Trophoblast cell (in vitro differentiated cells and primary cell): ENCODE measurements at regions not wholly inside any gene's neighbourhood (a gene's known extent, or its start where the extent isn't known, plus 50 kb on each side); places are given as distances from the start of the nearest gene placed in this dataset.
"Not testable (repeated sequence)": the region's sequence is repeated elsewhere in the genome, so short reads cannot be mapped to it uniquely, and the experiment has no call there.

Source experiments
- DNase-seq, 2 donors: peaks; one replicate each; pipeline ENCODE4 v3.0.0-alpha.2; 2016
- H2AFZ ChIP-seq: 2 replicates; pipeline ENCODE4 v1.6.1; 2013; ENCODE audit warnings: low read length, moderate library complexity, mild to moderate bottlenecking; ENCODE audit not compliant: insufficient read depth, poor library complexity
- H2AK5ac ChIP-seq: 2 replicates; pipeline ENCODE4 v1.6.1; 2013; ENCODE audit warnings: mild to moderate bottlenecking, low read length
- H2BK120ac ChIP-seq: 2 replicates; pipeline ENCODE4 v1.6.1; 2013; ENCODE audit warnings: low read length, mild to moderate bottlenecking, moderate library complexity; ENCODE audit not compliant: insufficient read depth, poor library complexity
- H2BK12ac ChIP-seq: 2 replicates; pipeline ENCODE4 v1.6.1; 2013; ENCODE audit warnings: mild to moderate bottlenecking, low read length, moderate library complexity
- H2BK5ac ChIP-seq: 2 replicates; pipeline ENCODE4 v1.6.1; 2013; ENCODE audit warnings: low read length, low read depth, moderate library complexity, mild to moderate bottlenecking; ENCODE audit not compliant: poor library complexity
- H3K14ac ChIP-seq: 2 replicates; pipeline ENCODE4 v1.6.1; 2013; ENCODE audit warnings: mild to moderate bottlenecking, low read length
- H3K18ac ChIP-seq: 2 replicates; pipeline ENCODE4 v1.6.1; 2013; ENCODE audit warnings: mild to moderate bottlenecking, low read length
- H3K23ac ChIP-seq: 2 replicates; pipeline ENCODE4 v1.6.1; 2013; ENCODE audit warnings: low read length
- H3K27ac ChIP-seq: 2 replicates; pipeline ENCODE4 v1.5.1; 2013; ENCODE audit warnings: low read depth, mild to moderate bottlenecking, inconsistent platforms, low read length, moderate library complexity
- H3K27me3 ChIP-seq: 2 replicates; pipeline ENCODE4 v1.6.1; 2013; ENCODE audit warnings: inconsistent platforms, mild to moderate bottlenecking, low read length, moderate library complexity; ENCODE audit not compliant: insufficient read depth
- H3K36me3 ChIP-seq, 2 experiments: 1 replicate in 1 of 2; 2 replicates in 1 of 2; pipeline ENCODE4 v1.6.1; 2013; ENCODE audit warnings: low read length in 2 of 2, mild to moderate bottlenecking in 2 of 2, moderate library complexity in 1 of 2; ENCODE audit not compliant: insufficient read depth in 2 of 2, control insufficient read depth in 1 of 2
- H3K4ac ChIP-seq: 2 replicates; pipeline ENCODE4 v1.6.1; 2013; ENCODE audit warnings: low read depth, mild to moderate bottlenecking, low read length, moderate library complexity
- H3K4me1 ChIP-seq, 2 experiments: 1 replicate in 1 of 2; 2 replicates in 1 of 2; pipeline ENCODE4 v1.6.1; 2013; ENCODE audit warnings: low read length in 2 of 2, mild to moderate bottlenecking in 2 of 2, moderate library complexity in 1 of 2; ENCODE audit not compliant: insufficient read depth in 2 of 2, control insufficient read depth in 1 of 2
- H3K4me2 ChIP-seq: 2 replicates; pipeline ENCODE4 v1.6.1; 2013; ENCODE audit warnings: inconsistent platforms, mild to moderate bottlenecking, low read length, moderate library complexity
- H3K4me3 ChIP-seq: 2 replicates; pipeline ENCODE4 v1.5.1; 2013; ENCODE audit warnings: mild to moderate bottlenecking, low read depth, low read length, inconsistent platforms
- H3K79me1 ChIP-seq: one replicate; pipeline ENCODE4 v1.6.1; 2013; ENCODE audit warnings: low read length
- H3K79me2 ChIP-seq: 2 replicates; pipeline ENCODE4 v1.6.1; 2013; ENCODE audit warnings: low read length, mild to moderate bottlenecking; ENCODE audit not compliant: control insufficient read depth, insufficient read depth, poor library complexity
- H3K9ac ChIP-seq: 2 replicates; pipeline ENCODE4 v1.6.1; 2013; ENCODE audit warnings: mild to moderate bottlenecking, low read length
- H3K9me3 ChIP-seq: 2 replicates; pipeline ENCODE4 v1.6.1; 2013; ENCODE audit warnings: low read depth, mild to moderate bottlenecking, control low read depth, inconsistent platforms, low read length; ENCODE audit not compliant: insufficient read depth
- H4K12ac ChIP-seq: 2 replicates; pipeline ENCODE4 v1.6.1; 2013; ENCODE audit warnings: low read depth, mild to moderate bottlenecking, low read length, moderate library complexity
- H4K8ac ChIP-seq: 2 replicates; pipeline ENCODE4 v1.6.1; 2013; ENCODE audit warnings: low read depth, mild to moderate bottlenecking, low read length, moderate library complexity
- H4K91ac ChIP-seq: one replicate; pipeline ENCODE4 v1.6.1; 2013; ENCODE audit warnings: low read depth, mild to moderate bottlenecking, low read length, moderate library complexity
- WGBS: extraction: QIAGEN DNeasy Blood & Tissue Kit; methylation state at CpG from one replicate; pipeline ENCODE4 v1.1.7; 2013; ENCODE audit warnings: missing lambda C conversion rate; ENCODE audit not compliant: insufficient read length, insufficient coverage; ENCODE audit errors: extremely low coverage; 5-methylcytosine and 5-hydroxymethylcytosine counted together

DNA sequence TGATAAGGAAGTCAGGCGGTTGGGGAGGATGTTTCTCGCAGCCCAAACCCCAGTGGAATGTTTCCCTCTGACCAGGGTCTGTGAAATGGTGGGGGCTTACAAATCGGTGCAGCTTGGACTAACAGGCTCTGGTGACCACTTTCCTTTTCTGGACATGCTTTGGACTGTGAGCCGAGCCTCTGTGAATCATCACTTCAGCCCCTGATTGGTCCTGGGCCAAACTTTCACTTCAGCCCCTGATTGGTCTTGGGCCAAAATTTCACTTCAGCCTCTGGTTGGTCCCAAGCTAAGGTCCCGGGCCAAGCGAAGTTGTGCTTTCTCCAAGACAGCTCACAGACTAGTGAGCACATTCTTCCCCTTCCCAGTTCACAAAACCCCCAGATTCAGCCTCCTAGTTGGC lies 223.7 kb upstream of the ANKRD20A1 start:
- no CpG with 5 or more reads among the region's 6 CpGs for WGBS

DNA sequence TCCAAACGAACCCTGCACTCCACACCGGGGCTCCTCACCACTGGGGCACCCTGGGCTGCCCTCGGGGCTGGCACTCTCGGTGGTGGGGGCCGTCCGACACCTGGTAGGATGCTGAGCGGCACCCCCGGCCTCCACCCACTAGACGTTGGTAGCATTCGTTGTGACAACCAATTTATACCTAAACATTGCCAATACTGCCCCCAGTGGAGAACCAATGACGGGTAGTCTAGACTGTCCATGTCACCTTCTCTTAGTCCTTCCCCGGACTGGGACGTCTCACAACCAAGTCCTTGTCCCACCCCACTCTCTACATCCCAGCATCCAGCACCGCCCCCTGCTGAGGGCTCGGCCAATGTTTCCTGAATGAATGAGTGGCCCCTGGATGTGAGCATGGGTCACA lies 246.8 kb upstream of the ANKRD20A1 start:
- not testable (repeated sequence) for H3K79me1 ChIP-seq, H4K91ac ChIP-seq, H3K23ac ChIP-seq, H3K4me3 ChIP-seq, H3K14ac ChIP-seq, H2AFZ ChIP-seq, H3K79me2 ChIP-seq, H2BK12ac ChIP-seq, H3K36me3 ChIP-seq, H3K27ac ChIP-seq, H3K9me3 ChIP-seq, DNase-seq, H3K27me3 ChIP-seq, H4K12ac ChIP-seq, H2BK5ac ChIP-seq, H2AK5ac ChIP-seq, H3K4me2 ChIP-seq, H2BK120ac ChIP-seq, H3K4ac ChIP-seq, H3K9ac ChIP-seq, H4K8ac ChIP-seq, H3K18ac ChIP-seq, H3K4me1 ChIP-seq
- no CpG with 5 or more reads among the region's 15 CpGs for WGBS

More for the DNA sequence above, 223.7 kb upstream of the ANKRD20A1 start:
- not testable (repeated sequence) for H2BK12ac ChIP-seq, H2AFZ ChIP-seq, H3K4me1 ChIP-seq, H3K4ac ChIP-seq, H2AK5ac ChIP-seq, H3K79me2 ChIP-seq, H2BK120ac ChIP-seq, H4K8ac ChIP-seq, H3K36me3 ChIP-seq, H3K4me3 ChIP-seq, H3K27me3 ChIP-seq, DNase-seq, H3K9ac ChIP-seq, H3K4me2 ChIP-seq, H3K23ac ChIP-seq, H3K79me1 ChIP-seq, H3K18ac ChIP-seq, H3K27ac ChIP-seq, H3K9me3 ChIP-seq, H2BK5ac ChIP-seq, H4K91ac ChIP-seq, H3K14ac ChIP-seq, H4K12ac ChIP-seq

DNA sequence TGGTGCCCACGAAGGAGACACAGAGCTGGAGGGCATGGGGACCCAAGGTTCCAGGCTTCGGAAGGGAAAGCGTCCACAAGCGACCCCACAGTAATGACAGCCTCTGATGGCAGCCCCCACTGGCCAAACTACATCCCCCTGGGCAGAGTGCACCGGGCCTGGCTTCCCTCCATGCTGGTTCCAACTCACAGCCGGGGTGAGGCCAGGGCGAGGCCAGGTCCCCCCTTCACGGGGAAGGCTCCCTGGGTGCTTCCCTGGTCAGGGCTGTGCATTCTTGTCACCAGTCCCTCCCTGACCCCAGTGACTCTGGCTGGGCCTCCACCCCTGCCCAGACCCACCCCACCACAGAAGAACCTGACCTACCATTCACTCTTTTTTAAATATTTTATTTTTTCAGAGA lies 248.9 kb upstream of the ANKRD20A1 start:
- not testable (repeated sequence) for H3K4ac ChIP-seq, H3K79me1 ChIP-seq, H3K4me2 ChIP-seq, H3K4me3 ChIP-seq, H3K18ac ChIP-seq, H3K23ac ChIP-seq, H3K36me3 ChIP-seq, H2BK12ac ChIP-seq, H2AFZ ChIP-seq, DNase-seq, H4K91ac ChIP-seq, H2BK120ac ChIP-seq, H4K12ac ChIP-seq, H2AK5ac ChIP-seq, H3K27me3 ChIP-seq, H3K27ac ChIP-seq, H3K9me3 ChIP-seq, H4K8ac ChIP-seq, H3K79me2 ChIP-seq, H3K14ac ChIP-seq, H3K9ac ChIP-seq, H3K4me1 ChIP-seq, H2BK5ac ChIP-seq
- whole genome bisulfite sequencing = no CpG with 5 or more reads among the region's 8 CpGs

DNA sequence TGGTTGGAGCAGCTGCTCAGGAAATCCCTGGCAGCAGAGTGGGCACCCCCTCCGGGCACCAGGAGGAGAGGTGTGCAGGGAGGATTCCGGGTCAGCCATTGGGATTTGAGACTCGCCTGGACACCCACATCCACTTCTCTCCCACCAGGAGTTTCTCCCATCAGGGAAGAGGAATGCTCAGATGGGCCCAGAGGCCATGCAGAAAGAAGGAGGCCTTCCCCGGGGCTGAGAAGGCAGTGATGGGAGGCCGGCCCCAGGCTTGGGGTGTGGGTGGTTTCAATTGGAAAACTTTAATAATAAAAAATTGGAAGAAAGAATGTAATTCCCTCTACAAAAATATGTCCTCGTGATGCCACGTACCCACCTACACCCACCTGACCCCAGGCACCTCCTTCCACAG lies 249.3 kb upstream of the ANKRD20A1 start:
- not testable (repeated sequence) for H3K18ac ChIP-seq, H3K36me3 ChIP-seq

More for the DNA sequence above, 249.3 kb upstream of the ANKRD20A1 start:
- H3K4ac ChIP-seq, H3K79me1 ChIP-seq, H3K4me1 ChIP-seq, H3K9me3 ChIP-seq, H4K91ac ChIP-seq, H4K12ac ChIP-seq, H3K79me2 ChIP-seq, H3K14ac ChIP-seq, H2AK5ac ChIP-seq, H2BK120ac ChIP-seq, DNase-seq, H3K9ac ChIP-seq, H2BK12ac ChIP-seq, H4K8ac ChIP-seq, H3K4me3 ChIP-seq, H2AFZ ChIP-seq, H3K27ac ChIP-seq, H2BK5ac ChIP-seq, H3K27me3 ChIP-seq, H3K4me2 ChIP-seq, H3K23ac ChIP-seq: not testable (repeated sequence)
- no CpG with 5 or more reads among the region's 7 CpGs for WGBS
